Activated CD4-positive, alpha-beta T cell treated with anti-CD3 and anti-CD28 coated beads for 36 hours (primary cell): ENCODE measurements at regions not wholly inside any gene's neighbourhood (a gene's known extent, or its start where the extent isn't known, plus 50 kb on each side); places are given as distances from the start of the nearest gene placed in this dataset.

Experiments used
- ATAC-seq: fragments of 200-7000 bp; cut with Tn5 transposase; one replicate; pipeline ENCODE4 v1.10.0; 2021; ENCODE audit warnings: mild to moderate bottlenecking, moderate library complexity
- CTCF ChIA-PET: fragments of 350-600 bp; sonication (Branson Sonifier 250); formaldehyde crosslinking; loops from one replicate; lab custom pipeline; 2021; ENCODE audit warnings: antibody characterized with exemption; lab: Charles Lee
- POLR2A ChIA-PET: fragments of 350-600 bp; sonication (Branson Sonifier 250); formaldehyde crosslinking; loops from one replicate; lab custom pipeline; 2021; ENCODE audit warnings: antibody characterized with exemption, inconsistent platforms; lab: Charles Lee
- DNase-seq: peaks from one replicate; pipeline ENCODE4 v3.0.0-alpha.2; 2020
- H3K27ac Mint-ChIP-seq: one replicate; pipeline ENCODE4 v1.8.0; 2021; ENCODE audit warnings: mixed read lengths
- H3K27me3 Mint-ChIP-seq: one replicate; pipeline ENCODE4 v1.8.0; 2021; ENCODE audit warnings: mixed read lengths
- H3K36me3 Mint-ChIP-seq: one replicate; pipeline ENCODE4 v1.8.0; 2021; ENCODE audit warnings: low read depth, mixed read lengths
- H3K4me1 Mint-ChIP-seq: one replicate; pipeline ENCODE4 v1.8.0; 2021; ENCODE audit warnings: mixed read lengths
- H3K4me3 Mint-ChIP-seq: one replicate; pipeline ENCODE4 v1.8.0; 2021; ENCODE audit warnings: mild to moderate bottlenecking, moderate library complexity, mixed read lengths
- H3K9me3 Mint-ChIP-seq: one replicate; pipeline ENCODE4 v1.8.0; 2021; ENCODE audit warnings: low read depth, mixed read lengths
- intact Hi-C, 2 experiments: fragments of 100-400 bp; cut with DNase I in 1 of 2; cut with micrococcal nuclease in 1 of 2; formaldehyde crosslinking; loops; one replicate each; pipeline versions ENCODE4 v1.14.2 to v1.15.1; 2022 to 2024; cut with DNase I, micrococcal nuclease

DNA sequence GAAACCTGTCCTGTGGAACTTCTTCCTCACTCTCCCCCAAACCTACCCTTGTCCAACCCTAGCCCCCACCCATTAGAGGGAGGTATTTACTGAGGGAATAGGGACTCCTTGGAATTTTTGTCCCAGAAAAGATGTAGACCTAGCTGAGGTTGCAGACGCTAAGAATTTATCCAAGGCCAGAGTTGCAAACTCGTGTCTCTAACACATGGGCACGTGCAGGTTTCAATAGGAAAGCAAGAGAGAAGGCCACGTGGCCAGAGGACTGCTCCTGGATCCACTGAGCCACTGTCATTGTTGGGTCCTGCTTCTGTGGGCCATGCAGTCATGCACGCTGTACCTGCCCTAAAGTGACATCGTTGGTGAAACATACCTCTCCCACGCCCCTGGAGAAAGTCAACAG, 243.4 kb upstream of the KCNG1 start:
- peaks cover 15% of the 10 kb centered on the region for H3K27me3 Mint-ChIP-seq
- no peak for ATAC-seq
- ChIA-PET CTCF (interaction anchor here (0.8 to 1.3 kb wide), 2 partner anchors 10 to 517 kb away, joined by 3 read pairs; no protein-coding TSS in a partner anchor), POLR2A (no interaction called here)
- H3K27ac Mint-ChIP-seq: no peak overlapping the region
- no peak for DNase-seq
- peaks cover 11% of the 10 kb centered on the region for H3K9me3 Mint-ChIP-seq
- intact Hi-C loops: no loop called here
- H3K36me3 Mint-ChIP-seq: no peaks in the 10 kb centered on the region
- no peak overlapping the region for H3K4me3 Mint-ChIP-seq
- H3K4me1 Mint-ChIP-seq: no peaks in the 10 kb centered on the region

- Mint-ChIP-seq H3K27ac (no peak overlapping the region), H3K4me1 (no peaks in the 10 kb centered on the region), H3K36me3 (no peaks in the 10 kb centered on the region), H3K4me3 (no peak overlapping the region), H3K27me3 (peaks cover 20% of the 10 kb centered on the region), H3K9me3 (peaks cover 11% of the 10 kb centered on the region)
- no peak for DNase-seq
- POLR2A ChIA-PET: no interaction called here
- CTCF ChIA-PET: interaction anchor here (0.8 to 1.3 kb wide), 2 partner anchors 11 to 516 kb away, joined by 3 read pairs; no protein-coding TSS in a partner anchor
- intact Hi-C loops: no loop called here
- ATAC-seq: no peak
Observed at GRCh38 chr20:51265361-51265760, 242.5 kb upstream of the KCNG1 start.

GRCh38 chr20:51262240-51262639, 239.3 kb upstream of the KCNG1 start:
- H3K36me3 Mint-ChIP-seq: no peaks in the 10 kb centered on the region
- ATAC-seq (no peak), DNase-seq (no peak)
- peaks cover 9% of the 10 kb centered on the region for H3K9me3 Mint-ChIP-seq
- H3K27ac Mint-ChIP-seq: no peak overlapping the region
- ChIA-PET CTCF (no interaction called here), POLR2A (no interaction called here)
- H3K27me3 Mint-ChIP-seq: peaks cover 28% of the 10 kb centered on the region
- intact Hi-C loops: no loop called here
- no peaks in the 10 kb centered on the region for H3K4me1 Mint-ChIP-seq
- H3K4me3 Mint-ChIP-seq: no peak overlapping the region

GRCh38 chr20:51259455-51259854, 236.5 kb upstream of the KCNG1 start:
- no peak overlapping the region for H3K4me3 Mint-ChIP-seq
- ATAC-seq (no peak), DNase-seq (no peak)
- POLR2A ChIA-PET: no interaction called here
- H3K9me3 Mint-ChIP-seq: no peaks in the 10 kb centered on the region
- no peaks in the 10 kb centered on the region for H3K4me1 Mint-ChIP-seq
- CTCF ChIA-PET: no interaction called here
- peaks cover 29% of the 10 kb centered on the region for H3K27me3 Mint-ChIP-seq
- intact Hi-C loops: no loop called here
- H3K27ac Mint-ChIP-seq: no peak overlapping the region
- no peaks in the 10 kb centered on the region for H3K36me3 Mint-ChIP-seq

DNA sequence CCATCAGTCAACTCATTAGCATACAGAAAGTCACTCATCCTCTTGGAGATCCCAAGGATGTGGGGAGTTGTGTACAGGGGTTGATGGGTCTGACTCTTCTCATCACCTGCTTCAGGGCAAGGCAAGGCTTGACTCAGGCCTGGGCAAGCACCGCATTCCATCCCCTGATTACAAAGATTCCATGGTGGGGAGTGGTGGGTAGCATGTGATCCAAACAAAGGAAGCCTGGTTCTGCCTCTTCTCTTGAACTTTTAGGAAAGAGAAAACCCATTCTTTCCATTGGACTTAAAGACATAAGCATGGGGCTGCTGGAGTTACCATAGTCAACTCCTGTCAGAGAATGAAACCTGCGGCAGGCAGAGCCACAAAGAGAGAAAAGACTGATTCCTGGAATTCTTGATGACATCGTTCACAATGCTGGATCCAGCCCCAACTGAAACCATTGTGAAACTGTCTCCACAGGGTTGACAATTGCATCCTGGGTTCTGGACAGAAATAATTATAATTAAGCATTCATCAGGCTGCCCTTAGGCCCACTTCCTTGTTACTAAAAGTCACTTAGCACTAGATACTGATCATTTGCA, 235.8 kb upstream of the KCNG1 start:
- CTCF ChIA-PET: no interaction called here
- Mint-ChIP-seq H3K4me3 (no peak overlapping the region), H3K27me3 (peaks cover 33% of the 10 kb centered on the region), H3K9me3 (no peaks in the 10 kb centered on the region), H3K36me3 (no peaks in the 10 kb centered on the region), H3K27ac (no peak overlapping the region), H3K4me1 (no peaks in the 10 kb centered on the region)
- POLR2A ChIA-PET: no interaction called here
- DNase-seq (no peak), ATAC-seq (no peak)
- intact Hi-C loops: no loop called here

DNA sequence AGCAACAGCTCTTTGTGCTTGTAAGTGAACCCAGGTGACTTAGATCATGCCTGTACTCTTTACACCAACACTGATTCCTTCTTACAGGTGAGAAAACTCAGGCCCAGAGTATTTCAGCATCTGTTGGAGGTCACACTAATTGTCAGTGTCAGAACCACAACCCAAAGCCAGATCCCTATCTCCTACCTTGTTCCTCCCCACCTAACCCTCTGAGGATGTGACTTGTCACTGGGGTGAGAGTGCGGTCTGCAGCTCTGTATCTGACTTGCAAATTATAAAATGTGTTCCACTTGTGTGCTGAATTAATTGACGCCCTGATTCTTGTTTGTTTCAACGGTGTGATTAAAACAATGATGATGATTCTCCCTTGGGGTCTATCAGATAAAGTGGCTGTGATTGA, 232.5 kb upstream of the KCNG1 start:
- H3K9me3 Mint-ChIP-seq: no peaks in the 10 kb centered on the region
- no peak for ATAC-seq
- intact Hi-C loops: no loop called here
- H3K4me3 Mint-ChIP-seq: no peak overlapping the region
- no peak overlapping the region for H3K27ac Mint-ChIP-seq
- no peaks in the 10 kb centered on the region for H3K36me3 Mint-ChIP-seq
- no peaks in the 10 kb centered on the region for H3K4me1 Mint-ChIP-seq
- peaks cover 34% of the 10 kb centered on the region for H3K27me3 Mint-ChIP-seq
- ChIA-PET POLR2A (no interaction called here), CTCF (interaction anchor here (0.9 to 1.1 kb wide), 2 partner anchors 13 to 263 kb away, joined by 3 to 4 read pairs; no protein-coding TSS in a partner anchor)
- DNase-seq: no peak

DNA sequence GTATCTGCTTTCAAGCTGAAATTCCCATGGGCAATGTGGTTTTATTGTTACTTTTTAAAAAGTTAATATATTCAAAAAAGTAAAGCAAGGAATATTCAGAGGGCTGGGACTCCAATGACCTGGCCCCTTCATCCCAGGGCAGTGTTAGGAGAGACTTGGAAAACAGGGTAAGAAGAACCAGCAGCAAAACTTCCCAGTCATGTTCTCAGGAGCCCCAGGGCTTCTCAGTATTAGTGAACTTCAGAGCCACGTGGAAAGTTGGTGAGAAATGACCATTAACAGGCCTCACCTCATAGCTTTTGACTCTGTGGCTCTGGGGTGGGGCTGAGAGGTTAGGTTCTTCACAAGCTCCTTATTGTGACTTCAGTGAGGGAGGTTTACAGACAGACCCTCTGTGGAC, 230.4 kb upstream of the KCNG1 start:
- CTCF ChIA-PET: interaction anchor here (0.7 to 0.9 kb wide), 2 partner anchors 8 to 24 kb away, joined by 3 read pairs; no protein-coding TSS in a partner anchor
- no peak for DNase-seq
- no peak overlapping the region for H3K4me3 Mint-ChIP-seq
- no peak for ATAC-seq
- peaks cover 35% of the 10 kb centered on the region for H3K27me3 Mint-ChIP-seq
- POLR2A ChIA-PET: no interaction called here
- no peaks in the 10 kb centered on the region for H3K36me3 Mint-ChIP-seq
- H3K9me3 Mint-ChIP-seq: no peaks in the 10 kb centered on the region
- intact Hi-C loops: no loop called here
- no peak overlapping the region for H3K27ac Mint-ChIP-seq
- H3K4me1 Mint-ChIP-seq: no peaks in the 10 kb centered on the region

GRCh38 chr20:51249781-51250180, 226.9 kb upstream of the KCNG1 start:
- Mint-ChIP-seq H3K4me3 (no peak overlapping the region), H3K9me3 (no peaks in the 10 kb centered on the region), H3K36me3 (no peaks in the 10 kb centered on the region), H3K27ac (no peak overlapping the region), H3K27me3 (peaks cover 20% of the 10 kb centered on the region), H3K4me1 (no peaks in the 10 kb centered on the region)
- ATAC-seq: no peak
- ChIA-PET POLR2A (no interaction called here), CTCF (interaction anchor here (1.2 kb wide), 1 partner anchor 9 kb away, joined by 6 read pairs; no protein-coding TSS in a partner anchor)
- intact Hi-C loops: no loop called here
- no peak for DNase-seq

GRCh38 chr20:51249215-51249614, 226.3 kb upstream of the KCNG1 start:
- Mint-ChIP-seq H3K27me3 (peaks cover 19% of the 10 kb centered on the region), H3K36me3 (no peaks in the 10 kb centered on the region), H3K27ac (no peak overlapping the region), H3K4me3 (no peak overlapping the region), H3K4me1 (no peaks in the 10 kb centered on the region), H3K9me3 (no peaks in the 10 kb centered on the region)
- ATAC-seq (no peak), DNase-seq (no peak)
- ChIA-PET CTCF (interaction anchor here (1.0 to 1.2 kb wide), 2 partner anchors 28 to 267 kb away, joined by 3 to 5 read pairs; no protein-coding TSS in a partner anchor), POLR2A (no interaction called here)
- intact Hi-C loops: no loop called here

DNA sequence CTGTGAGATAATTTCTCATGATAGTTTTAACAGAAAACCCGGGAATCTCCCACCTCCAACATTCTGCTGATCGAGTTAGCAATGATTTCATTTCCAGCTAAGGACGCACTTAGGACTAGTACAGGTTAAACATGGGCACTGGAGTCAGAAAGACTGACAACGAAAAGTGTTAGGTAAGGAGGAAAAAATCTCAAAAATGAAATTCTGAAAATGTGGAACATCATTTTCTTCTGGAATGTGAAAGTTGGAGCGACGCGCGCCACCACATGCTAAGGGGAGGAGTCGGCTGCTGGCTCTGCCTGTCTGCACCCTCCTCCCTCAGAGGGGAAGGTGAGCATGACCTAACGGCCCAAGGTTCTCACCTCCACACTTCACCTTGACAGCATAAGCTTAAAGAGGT, 221.6 kb upstream of the KCNG1 start:
- ChIA-PET CTCF (no interaction called here), POLR2A (interaction anchor here (0.6 kb wide), 1 partner anchor 12 kb away, joined by 3 read pairs; no protein-coding TSS in a partner anchor)
- intact Hi-C loops: no loop called here
- Mint-ChIP-seq H3K4me3 (no peak overlapping the region), H3K27me3 (peaks cover 16% of the 10 kb centered on the region), H3K4me1 (no peaks in the 10 kb centered on the region), H3K27ac (no peak overlapping the region), H3K9me3 (peaks cover 11% of the 10 kb centered on the region), H3K36me3 (no peaks in the 10 kb centered on the region)
- no peak for DNase-seq
- ATAC-seq: no peak

DNA sequence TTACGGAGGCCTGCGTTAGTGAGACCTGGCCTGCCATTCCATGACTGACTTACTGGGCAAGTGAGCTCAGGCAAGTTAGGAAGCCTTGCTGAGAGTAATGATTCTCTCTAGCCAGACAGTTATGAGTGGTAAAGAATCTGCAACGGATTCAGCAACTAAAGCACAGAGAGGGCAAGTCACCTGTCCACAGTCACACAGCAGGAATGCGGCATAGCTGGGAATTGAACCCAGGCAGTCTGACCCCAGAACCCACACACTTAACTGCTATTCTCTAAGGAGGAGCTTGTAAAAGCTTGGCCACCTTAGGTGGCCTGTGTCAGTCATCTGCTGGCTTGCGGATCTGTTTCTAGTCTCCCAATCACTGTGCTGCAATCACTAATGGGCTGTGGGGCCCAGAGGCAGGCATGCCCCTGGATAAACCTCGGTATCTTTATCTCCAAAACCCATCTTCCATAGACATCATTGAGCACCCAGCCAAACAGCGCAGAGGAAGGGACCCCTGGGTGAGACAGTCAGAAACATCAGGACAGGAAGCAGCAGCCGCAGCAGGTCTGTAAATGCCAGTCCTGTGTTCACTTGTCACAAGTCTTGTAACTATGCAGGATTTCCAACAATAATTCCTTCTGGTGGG, 215.9 kb upstream of the KCNG1 start:
- H3K36me3 Mint-ChIP-seq: no peaks in the 10 kb centered on the region
- DNase-seq: no peak
- ChIA-PET POLR2A (no interaction called here), CTCF (no interaction called here)
- H3K27ac Mint-ChIP-seq: no peak overlapping the region
- peaks cover 24% of the 10 kb centered on the region for H3K27me3 Mint-ChIP-seq
- H3K4me1 Mint-ChIP-seq: no peaks in the 10 kb centered on the region
- peaks cover 11% of the 10 kb centered on the region for H3K9me3 Mint-ChIP-seq
- no peak for ATAC-seq
- intact Hi-C loops: no loop called here
- no peak overlapping the region for H3K4me3 Mint-ChIP-seq

DNA sequence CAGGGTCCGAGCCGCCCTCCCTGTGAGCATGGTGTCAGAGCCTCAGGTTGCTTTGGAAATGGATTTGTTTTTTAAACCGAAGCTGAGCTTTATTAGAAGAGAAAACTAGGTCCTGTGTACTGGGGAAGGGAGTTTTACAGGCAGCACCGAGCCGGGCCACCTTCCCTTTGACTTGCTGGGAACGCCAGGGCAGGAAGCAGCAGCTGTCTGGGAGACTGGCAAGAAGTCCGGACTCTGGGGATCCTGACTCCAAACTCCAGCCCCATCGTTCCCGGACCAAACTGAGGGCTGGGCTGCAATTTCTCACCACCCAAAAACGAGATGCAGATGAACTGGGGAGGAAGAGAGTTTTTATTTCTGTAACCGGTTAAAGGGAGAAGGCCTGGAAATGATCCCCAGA, 214.9 kb upstream of the KCNG1 start:
- Mint-ChIP-seq H3K9me3 (peaks cover 7% of the 10 kb centered on the region), H3K4me3 (no peak overlapping the region), H3K4me1 (no peaks in the 10 kb centered on the region), H3K27ac (no peak overlapping the region), H3K27me3 (peaks cover 23% of the 10 kb centered on the region), H3K36me3 (no peaks in the 10 kb centered on the region)
- ChIA-PET CTCF (no interaction called here), POLR2A (no interaction called here)
- intact Hi-C loops: no loop called here
- DNase-seq (no peak), ATAC-seq (no peak)
